ENCODE measurements at regions not wholly inside any gene's neighbourhood (a gene's known extent, or its start where the extent isn't known, plus 50 kb on each side); places are given as distances from the start of the nearest gene placed in this dataset.

GRCh38 chr17:36686123-36686669 lies 84.8 kb downstream of the MRM1 start:
- H3K9me3 ChIP-seq = no peaks in the 10 kb centered on the region
- no peaks in the 10 kb centered on the region for H3K4me1 ChIP-seq
- DNase-seq = no peak
- no peak overlapping the region for H3K4me3 ChIP-seq
- peaks cover 0 to 7% (median 3%) of the 10 kb centered on the region in 3 donors for H3K27me3 ChIP-seq
- in situ Hi-C loops (cut with MboI; ENCODE audit: low sequenced_read_pairs in 4 of 4) = no loop called here
- H3K36me3 ChIP-seq = no peaks in the 10 kb centered on the region
- no peak overlapping the region for H3K27ac ChIP-seq
- TF ChIP-seq CTCF (IDR thresholded peaks at IDR 0.05 in 4 of 5, conservative IDR thresholded peaks at IDR 0.05 in 1 of 5) (no peak), POLR2A (IDR thresholded peaks at IDR 0.05) (no peak)
- ATAC-seq = no peak
- intact Hi-C loops (cut with DNase I; ENCODE audit: low total_unique reads) = no loop called here

GRCh38 chr17:36687736-36688135 lies 86.4 kb downstream of the MRM1 start:
- intact Hi-C loops (cut with DNase I; ENCODE audit: low total_unique reads) (no loop called here), in situ Hi-C loops (cut with MboI; ENCODE audit: low sequenced_read_pairs in 4 of 4) (no loop called here)
- H3K27me3 ChIP-seq = peaks cover 0 to 7% (median 3%) of the 10 kb centered on the region in 3 donors
- no peak overlapping the region for H3K4me3 ChIP-seq
- H3K4me1 ChIP-seq = no peaks in the 10 kb centered on the region
- H3K27ac ChIP-seq = no peak overlapping the region
- TF ChIP-seq CTCF (IDR thresholded peaks at IDR 0.05 in 4 of 5, conservative IDR thresholded peaks at IDR 0.05 in 1 of 5) (no peak), POLR2A (IDR thresholded peaks at IDR 0.05) (no peak)
- no peaks in the 10 kb centered on the region for H3K36me3 ChIP-seq
- DNase-seq = no peak
- ATAC-seq = no peak
- no peaks in the 10 kb centered on the region for H3K9me3 ChIP-seq

- Histone ChIP-seq H3K9me3 (no peaks in the 10 kb centered on the region), H3K36me3 (no peaks in the 10 kb centered on the region), H3K4me3 (no peak overlapping the region), H3K27ac (no peak overlapping the region), H3K4me1 (no peaks in the 10 kb centered on the region), H3K27me3 (peaks cover 0 to 7% (median 3%) of the 10 kb centered on the region in 3 donors)
- no peak for DNase-seq
- in situ Hi-C loops (cut with MboI; ENCODE audit: low sequenced_read_pairs in 4 of 4) (no loop called here), intact Hi-C loops (cut with DNase I; ENCODE audit: low total_unique reads) (no loop called here)
- no peak for ATAC-seq
- TF ChIP-seq POLR2A (IDR thresholded peaks at IDR 0.05) (no peak), CTCF (IDR thresholded peaks at IDR 0.05 in 4 of 5, conservative IDR thresholded peaks at IDR 0.05 in 1 of 5) (no peak)
These were observed 87.8 kb downstream of the MRM1 start for GRCh38 chr17:36689089-36689667.

- Histone ChIP-seq H3K9me3 (no peaks in the 10 kb centered on the region), H3K4me3 (no peak overlapping the region), H3K36me3 (no peaks in the 10 kb centered on the region), H3K27me3 (peaks cover 0 to 7% (median 3%) of the 10 kb centered on the region in 3 donors), H3K4me1 (no peaks in the 10 kb centered on the region), H3K27ac (no peak overlapping the region)
- in situ Hi-C loops (cut with MboI; ENCODE audit: low sequenced_read_pairs in 4 of 4) (no loop called here), intact Hi-C loops (cut with DNase I; ENCODE audit: low total_unique reads) (no loop called here)
- TF ChIP-seq POLR2A (IDR thresholded peaks at IDR 0.05) = no peak
- no peak for TF ChIP-seq CTCF (IDR thresholded peaks at IDR 0.05 in 4 of 5, conservative IDR thresholded peaks at IDR 0.05 in 1 of 5)
- DNase-seq (no peak), ATAC-seq (no peak)
These were observed 88.8 kb downstream of the MRM1 start for GRCh38 chr17:36690190-36690589.

GRCh38 chr17:36691606-36692005 lies 90.2 kb downstream of the MRM1 start:
- intact Hi-C loops (cut with DNase I; ENCODE audit: low total_unique reads) = no loop called here
- ATAC-seq = no peak

More at GRCh38 chr17:36691606-36692005, 90.2 kb downstream of the MRM1 start:
- Histone ChIP-seq H3K9me3 (no peaks in the 10 kb centered on the region), H3K27ac (no peak overlapping the region), H3K36me3 (no peaks in the 10 kb centered on the region), H3K4me1 (no peaks in the 10 kb centered on the region), H3K4me3 (no peak overlapping the region), H3K27me3 (peaks cover 0 to 7% (median 4%) of the 10 kb centered on the region in 3 donors)
- in situ Hi-C loops (cut with MboI; ENCODE audit: low sequenced_read_pairs in 4 of 4) = no loop called here
- TF ChIP-seq CTCF (IDR thresholded peaks at IDR 0.05 in 4 of 5, conservative IDR thresholded peaks at IDR 0.05 in 1 of 5) = no peak
- no peak for TF ChIP-seq POLR2A (IDR thresholded peaks at IDR 0.05)
- DNase-seq = no peak
